Right hindlimb (tissue), 1 donor: ENCODE measurements at regions not wholly inside any gene's neighbourhood (a gene's known extent, or its start where the extent isn't known, plus 50 kb on each side); places are given as distances from the start of the nearest gene placed in this dataset.
"Not testable (repeated sequence)": the region's sequence is repeated elsewhere in the genome, so short reads cannot be mapped to it uniquely, and the experiment has no call there.

ENCODE experiments used
- DNase-seq: peaks from one replicate; pipeline ENCODE4 v3.0.0-alpha.2; 2018

DNA sequence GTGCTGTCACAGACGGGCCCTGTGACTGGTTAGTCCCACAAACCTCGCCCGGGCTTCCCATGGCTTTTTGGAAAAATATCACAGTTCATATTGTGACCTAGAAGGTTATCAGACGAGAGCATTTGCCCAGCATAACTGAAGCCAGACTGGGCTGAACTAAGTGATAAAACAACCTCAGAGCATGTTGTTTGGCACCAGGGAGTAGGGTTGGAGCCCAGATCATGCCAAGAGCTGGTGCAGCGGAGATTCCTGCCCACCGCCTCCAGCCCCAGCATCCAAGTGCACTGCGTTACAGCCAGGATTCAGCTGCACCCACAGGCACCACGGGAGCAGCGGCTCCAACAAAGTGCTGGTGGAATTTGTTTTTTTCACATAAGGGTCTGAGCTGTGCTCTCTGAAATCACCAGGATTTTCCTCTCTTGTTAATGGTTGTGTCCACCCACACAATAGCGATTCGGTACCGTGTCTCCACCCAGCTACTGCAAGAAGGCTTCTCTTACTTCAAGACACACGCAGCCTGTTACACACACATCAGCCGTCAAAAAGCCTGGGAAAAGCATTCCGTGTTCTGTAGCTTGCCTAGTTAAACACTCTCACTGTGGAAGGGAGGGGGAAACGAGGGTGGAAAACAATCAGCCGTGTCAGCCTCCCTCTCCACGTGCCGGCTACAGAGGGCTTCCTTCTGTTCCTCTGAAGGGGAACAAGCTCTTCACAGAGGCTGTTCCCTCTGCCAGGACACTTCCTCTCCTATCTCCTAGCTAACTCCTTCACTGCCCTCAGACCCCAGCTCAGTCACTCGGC lies 273.8 kb downstream of the C16orf95 start:
- DNase-seq: no peak

DNA sequence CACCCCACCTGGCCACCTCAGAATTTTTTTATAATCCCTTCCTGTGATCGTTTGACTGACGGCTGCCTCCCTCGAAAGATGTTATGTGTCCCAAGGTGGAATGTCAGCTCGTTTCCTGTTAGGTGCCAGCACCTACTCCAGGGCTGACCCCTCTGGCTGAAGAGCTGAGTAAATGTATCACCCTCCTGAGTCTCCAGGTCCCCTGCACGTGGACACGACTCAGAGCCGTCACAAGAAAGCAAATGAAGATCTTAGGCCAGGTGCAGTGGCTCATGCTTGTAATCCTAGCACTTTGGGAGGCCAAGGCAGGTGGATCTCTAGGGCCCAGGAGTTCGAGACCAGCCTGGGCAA lies 273.2 kb downstream of the C16orf95 start:
- no peak for DNase-seq

DNA sequence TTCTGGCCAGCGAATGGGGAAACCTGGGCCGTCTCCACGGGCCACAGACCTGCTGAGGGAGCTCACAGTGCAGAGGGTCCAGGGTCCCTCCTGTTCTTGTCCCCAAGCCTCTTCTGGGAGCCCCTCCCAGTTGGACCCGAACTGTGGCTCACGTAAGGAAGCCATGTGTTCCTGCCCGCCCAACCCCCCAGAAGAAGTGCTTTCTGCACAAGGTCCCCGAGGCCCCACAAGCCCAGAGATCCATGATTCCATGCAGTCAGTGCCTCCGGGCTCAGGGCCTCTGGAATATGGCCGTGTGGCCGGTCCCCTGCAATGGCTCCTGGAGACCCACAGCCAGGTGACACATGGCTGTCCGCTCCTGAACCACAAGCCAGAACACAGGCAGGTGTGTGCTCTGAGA lies 272.4 kb downstream of the C16orf95 start:
- DNase-seq: no peak

DNA sequence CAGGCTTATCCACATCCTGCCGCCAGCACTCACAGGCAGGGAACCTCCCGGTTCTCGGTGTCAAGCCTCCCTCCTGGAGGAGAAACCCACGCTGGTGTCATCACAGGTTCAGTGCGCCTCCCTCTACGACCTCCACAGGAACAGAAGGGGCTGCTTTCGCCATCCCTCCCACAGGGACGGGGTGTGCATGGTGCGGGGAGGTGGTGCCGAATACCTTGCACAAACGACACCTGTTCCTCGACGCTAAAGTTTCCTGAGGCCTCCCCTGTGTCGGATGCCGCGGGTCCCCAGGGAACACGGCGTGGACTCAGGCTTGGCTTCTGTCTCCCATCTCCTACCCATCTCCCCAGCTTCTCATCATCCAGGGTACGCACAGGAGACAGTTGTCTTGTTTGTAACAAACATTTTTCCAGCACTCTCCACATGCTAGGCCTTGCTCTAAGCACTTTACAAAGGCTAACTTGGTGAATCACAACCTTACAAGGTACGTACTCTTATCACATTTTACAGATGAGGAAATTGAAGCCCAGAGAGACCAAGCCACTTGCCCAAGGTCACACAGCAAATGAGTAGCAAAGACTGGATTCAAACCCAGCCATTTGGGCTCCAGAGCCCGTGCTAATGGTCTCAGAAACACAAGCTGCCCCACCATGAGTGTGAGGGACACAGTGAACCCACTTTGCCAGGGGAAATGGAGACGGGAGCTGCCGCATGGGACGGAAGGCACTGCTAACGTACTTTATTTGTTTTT lies 271.6 kb downstream of the C16orf95 start:
- no peak for DNase-seq

DNA sequence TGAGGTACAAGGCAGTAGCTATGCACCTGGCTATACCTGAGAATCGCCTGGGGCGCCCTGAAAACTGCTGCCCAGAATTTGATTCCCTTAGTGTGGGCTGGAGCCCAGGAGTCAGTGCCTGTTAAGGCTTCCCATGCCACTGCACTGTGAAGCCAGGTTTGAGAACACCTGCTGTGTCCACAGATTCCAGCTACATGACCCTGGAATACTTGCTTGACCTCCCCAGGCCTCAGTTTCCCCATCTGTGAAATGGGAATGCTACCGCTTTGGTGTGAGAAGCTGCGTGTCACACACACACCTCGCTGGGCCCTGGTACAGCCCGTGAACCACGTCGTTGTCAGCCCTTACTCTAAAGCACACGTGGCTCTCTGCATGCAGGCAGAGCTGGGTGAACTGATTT lies 271.0 kb downstream of the C16orf95 start:
- DNase-seq: peak; percentile 9

DNA sequence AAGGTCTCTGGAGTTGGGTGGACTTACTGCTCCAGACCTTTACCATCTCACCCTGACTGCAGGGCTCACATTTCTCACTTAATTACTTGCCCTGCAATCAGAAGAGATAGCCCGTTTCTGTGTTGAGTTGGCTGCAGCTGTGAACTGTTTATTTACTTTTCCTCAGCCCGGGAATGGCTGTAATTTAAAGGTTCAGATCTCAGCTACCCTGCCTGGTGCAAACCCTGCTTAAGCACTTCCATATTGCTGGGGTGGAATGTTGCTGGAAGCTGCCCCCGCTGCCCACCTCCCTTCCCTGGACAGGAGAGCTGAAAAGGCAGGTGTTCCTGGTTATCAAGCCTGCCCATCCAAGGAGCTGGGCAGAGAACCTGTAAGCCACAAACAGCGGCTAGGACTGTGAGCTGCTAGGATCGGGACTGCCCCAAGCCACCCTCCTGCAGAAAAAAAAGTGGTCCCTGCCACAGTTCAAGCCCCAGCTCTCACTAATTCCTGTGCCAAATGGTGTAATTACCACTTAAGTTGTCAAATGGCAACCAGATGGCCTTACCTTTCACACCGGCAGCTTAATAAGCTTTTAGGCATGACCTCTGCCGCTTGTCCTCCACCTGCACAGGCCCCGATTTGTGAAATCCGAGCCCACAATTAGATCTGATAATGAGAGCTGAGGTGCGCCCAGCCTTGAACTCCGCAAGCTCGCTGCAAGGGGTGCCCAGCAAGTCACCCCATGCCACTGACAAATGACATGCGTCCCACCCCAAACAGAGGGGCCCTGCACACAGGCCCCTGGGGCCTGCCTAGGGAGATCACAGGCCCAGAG lies 269.8 kb downstream of the C16orf95 start:
- no peak for DNase-seq

DNA sequence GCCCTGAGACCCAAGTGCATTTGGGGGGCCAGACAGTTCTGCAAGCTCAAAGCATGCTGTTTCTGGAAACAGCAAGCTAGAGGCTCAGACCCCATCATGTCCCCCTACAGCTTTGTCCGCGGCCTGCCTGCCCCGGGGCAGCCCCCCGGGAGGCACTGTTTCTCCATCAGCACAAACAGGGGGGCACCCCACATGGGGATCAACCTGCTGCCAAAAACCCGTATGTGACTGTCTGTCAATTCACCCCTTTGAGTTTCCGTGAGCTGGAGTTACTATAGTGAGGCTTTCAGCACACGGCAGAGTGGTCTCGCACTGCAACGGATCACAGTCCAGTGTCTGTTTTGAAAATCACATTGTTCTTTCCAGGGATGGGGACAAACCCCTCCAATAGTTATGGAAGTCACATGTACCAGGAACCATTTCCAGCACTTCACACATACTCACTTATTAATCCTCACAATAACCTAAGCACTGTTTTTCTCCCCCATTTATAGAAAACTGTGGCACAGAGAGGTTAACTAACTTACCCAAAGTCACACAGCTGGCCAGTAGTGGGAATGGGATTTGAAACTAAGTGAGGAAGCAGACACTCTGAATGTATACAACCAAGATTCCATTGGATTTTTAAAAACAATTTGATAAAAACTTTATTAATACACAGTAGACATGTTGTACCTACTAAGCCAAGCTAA lies 269.0 kb downstream of the C16orf95 start:
- DNase-seq: no peak

DNA sequence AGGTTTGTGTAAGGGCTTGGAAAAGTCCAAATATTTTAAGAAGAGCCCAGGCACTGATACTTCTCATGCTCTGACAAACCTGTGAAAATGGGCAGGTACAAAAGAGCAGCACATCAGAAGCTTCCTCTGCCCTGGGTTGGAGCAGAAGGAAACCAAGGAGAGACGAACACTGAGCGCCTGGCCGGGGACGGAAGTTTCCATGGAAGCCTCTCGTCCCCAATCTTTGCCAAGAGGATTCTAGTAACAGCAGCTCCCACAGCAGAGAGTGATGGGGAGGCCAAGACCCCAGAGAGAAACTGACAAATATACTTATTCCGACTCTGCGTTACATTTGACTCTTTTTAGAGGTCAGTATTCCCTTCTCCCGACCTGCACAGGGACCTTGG lies 268.5 kb downstream of the C16orf95 start:
- peak; percentile 39 for DNase-seq

DNA sequence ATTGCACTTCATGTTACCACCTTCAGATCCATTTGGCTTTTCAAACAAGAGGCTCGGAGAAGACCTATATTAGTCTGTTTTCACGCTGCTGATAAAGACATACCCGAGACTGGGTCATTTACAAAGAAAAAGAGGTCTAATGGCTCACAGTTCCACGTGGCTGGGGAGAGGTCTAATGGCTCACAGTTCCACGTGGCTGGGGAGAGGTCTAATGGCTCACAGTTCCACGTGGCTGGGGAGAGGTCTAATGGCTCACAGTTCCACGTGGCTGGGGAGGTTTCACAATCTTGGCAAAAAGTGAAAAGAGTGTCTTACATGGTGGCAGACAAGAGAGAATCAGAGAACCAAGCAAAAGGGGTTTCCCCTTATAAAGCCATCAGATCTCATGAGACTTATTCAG lies 268.0 kb downstream of the C16orf95 start:
- DNase-seq: not testable (repeated sequence)

DNA sequence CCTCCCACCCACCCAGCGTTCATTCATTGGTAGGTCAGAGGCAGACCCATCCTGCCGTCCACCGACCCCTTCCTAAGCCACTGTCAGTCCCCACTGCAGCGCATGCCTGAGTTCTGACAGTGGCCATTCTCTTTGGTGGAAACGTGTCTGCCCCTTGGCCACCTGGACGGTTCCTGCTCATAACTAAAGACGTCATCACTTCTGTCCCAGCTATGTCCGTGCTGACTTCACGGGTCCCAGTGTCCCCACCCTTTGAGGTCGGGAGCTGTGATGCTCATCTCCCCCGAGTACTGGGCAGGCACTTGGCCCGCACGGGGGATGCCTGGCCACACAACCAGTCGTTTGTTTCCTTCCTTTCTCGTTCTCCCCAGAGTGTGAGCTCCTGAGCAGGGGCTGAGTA lies 267.1 kb downstream of the C16orf95 start:
- DNase-seq: peak; percentile 4

DNA sequence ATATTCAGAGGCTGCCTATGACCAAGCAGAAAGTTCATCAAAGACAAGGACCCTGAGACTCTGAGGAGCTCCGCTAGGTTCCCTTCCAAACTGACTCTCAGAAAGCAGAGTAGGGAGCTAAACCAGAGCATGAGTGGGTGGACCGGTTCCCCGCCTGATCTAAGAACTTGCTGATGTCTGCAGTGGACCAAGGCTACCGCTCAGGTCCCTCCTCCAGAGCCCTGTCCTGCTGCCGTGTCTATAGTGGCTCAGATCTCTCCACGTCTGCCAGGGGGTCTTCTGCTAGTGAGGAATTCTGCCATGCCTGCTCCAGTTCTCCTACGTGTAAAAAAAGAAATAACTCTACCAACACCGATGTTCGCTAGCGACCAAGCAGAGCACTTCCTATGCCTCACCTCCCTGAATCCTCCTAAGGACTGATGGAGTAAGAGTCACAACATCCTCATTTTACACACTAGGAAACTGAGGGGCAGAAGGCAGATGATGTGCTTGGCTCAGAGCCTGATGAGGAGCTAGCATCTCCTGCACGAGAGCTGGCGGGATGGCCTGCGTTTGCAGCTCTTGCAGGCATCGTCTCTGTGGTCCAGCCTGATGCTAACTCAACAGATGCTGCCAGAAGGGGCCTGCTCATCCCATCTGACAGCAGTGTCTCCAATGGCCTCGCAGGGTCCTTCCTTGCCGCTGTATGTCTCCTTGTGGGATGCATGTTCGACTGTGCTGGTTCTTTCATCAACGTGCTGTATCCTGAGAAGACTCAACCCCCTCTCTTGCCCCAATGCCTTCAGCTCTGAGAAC lies 265.5 kb downstream of the C16orf95 start:
- DNase-seq: no peak

DNA sequence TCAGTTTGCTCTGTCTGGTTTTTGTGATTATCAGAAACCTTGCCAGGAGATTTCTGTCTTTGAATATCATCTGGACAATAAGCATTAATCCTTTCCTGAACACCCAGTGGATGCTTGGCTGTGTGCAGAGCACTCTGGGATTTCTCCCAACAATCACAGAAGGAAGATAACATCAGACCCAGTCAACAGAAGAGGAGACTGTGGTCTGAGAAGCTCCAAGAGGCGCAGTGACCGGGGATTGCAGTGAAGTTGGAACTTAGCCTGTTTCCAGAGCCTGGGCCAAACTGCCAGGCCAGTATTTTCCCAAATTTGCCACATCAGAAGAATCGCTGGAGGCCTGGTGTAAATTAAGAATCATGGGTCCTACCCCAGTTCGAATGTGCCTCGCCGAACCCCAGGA lies 264.7 kb downstream of the C16orf95 start:
- no peak for DNase-seq

DNA sequence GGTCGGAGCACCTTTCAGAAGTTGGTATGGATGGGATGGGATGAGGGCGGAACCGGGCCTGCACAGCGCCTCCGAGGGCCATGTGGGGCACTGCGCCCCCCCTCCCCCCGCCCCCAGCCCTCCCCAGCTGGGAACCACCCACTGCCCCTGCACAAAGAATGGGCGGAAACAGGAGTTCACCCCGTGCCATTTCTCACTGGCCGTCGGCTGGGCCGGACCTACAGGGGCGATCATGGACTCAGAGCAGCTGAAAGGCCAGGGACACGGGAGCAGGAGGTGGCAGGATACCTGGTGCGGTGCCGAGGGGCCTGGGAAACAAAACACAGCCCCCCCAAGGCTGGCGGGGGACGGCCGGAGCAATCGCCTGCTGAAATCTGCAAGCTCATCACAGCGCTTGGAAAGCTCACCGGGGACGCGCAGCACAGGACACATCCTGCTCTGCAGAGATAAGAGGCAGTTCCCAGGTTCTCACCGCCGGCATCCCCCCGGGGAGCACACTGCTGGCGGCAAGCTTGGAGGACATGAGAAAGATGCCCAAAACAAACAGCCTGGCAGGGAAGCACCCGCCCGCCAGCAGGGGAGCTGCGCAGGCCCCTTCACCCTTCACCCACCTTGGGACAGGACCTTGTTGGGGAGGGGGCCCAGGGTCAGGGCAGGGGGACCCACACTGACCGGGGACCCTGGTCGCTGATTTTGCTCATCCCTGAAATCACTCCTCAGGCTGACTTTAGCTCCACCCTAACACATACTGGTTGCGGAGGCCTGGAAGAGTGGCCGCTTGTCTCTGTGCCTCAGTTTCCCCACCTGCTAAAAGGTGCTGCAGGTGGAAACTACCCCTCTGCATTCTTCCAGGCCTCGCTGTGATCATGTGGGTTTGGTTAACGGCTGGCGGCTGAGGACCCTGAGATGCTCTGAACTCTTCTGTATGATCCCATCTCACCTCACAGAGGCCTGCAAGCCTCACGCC lies 263.9 kb downstream of the C16orf95 start:
- DNase-seq: no peak

DNA sequence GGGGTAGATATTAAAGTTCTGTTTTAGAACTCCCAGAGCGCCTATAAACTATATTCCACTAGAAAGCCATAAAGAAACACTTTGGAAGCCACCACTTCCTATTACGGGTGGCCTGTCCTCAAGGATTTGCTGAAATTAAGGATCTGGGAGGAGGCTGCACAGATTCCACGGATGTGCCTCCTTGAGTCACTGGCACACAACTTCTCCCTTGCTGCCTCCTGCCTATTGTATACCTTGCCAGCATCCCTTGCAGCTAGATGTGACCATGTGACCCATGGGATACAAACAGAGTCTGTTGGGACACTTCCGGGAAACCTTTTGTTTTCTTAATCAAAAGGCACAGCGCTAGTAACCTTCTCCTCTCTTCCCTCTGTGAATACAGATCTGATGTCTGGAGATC lies 263.0 kb downstream of the C16orf95 start:
- no peak for DNase-seq

DNA sequence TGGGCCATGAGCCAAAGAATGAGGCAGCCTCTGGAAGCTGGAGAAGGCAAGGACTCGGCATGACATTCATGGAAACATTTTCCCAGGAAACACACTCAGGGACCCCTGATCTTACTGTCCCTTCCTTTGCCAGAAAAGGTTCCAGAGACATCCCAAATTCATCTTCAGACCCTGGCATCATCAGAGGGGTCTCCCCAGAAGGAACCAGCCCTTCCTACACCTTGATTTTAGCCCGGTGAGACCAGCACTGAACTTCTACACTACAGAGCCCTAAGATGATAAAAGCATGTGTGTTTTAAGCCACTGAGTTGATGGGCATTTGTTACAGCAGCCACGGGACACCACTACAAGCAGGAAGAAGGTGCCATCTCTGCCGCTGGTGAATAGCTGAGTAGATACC lies 262.3 kb downstream of the C16orf95 start:
- DNase-seq: peak; percentile 4

DNA sequence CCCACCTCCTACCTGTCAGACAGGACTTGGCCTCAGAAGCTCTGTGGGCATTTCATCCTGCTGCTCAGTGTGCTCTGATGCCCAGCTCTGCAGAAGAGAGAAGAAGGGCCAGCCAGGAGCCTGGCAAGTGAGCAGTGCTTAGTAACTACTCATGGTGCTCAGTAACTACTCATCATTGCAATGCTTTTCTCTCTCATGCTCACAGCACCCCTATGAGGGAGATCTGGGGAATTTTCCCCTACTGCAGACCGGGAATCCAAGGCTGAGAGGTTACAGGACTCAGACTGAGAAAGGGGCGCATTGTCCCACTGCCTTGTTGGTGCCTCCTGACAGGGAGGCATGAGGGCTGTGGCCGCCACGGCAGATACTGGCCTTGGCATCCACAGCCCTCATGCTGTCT lies 261.1 kb downstream of the C16orf95 start:
- peak; percentile 13 for DNase-seq

DNA sequence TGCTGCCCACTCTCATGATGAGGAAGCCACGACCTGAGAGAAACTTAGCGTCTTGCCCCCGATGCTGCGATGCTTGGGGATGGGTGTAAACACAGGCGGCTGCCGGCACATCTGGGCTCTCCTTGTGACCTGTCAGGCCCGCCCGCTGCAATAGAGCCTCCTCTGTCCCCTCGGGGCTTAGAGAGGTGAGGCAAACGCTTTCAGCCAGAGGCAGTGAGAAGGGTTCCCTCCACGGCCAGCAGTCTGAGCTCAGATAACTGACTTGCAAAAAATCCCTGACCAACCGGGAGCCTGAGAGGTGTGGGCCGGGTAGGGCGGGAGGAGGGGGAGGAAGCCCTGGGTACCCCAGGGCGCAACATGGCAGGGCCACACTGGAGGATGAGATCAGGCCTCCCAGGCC lies 260.6 kb downstream of the C16orf95 start:
- peak; percentile 12 for DNase-seq

DNA sequence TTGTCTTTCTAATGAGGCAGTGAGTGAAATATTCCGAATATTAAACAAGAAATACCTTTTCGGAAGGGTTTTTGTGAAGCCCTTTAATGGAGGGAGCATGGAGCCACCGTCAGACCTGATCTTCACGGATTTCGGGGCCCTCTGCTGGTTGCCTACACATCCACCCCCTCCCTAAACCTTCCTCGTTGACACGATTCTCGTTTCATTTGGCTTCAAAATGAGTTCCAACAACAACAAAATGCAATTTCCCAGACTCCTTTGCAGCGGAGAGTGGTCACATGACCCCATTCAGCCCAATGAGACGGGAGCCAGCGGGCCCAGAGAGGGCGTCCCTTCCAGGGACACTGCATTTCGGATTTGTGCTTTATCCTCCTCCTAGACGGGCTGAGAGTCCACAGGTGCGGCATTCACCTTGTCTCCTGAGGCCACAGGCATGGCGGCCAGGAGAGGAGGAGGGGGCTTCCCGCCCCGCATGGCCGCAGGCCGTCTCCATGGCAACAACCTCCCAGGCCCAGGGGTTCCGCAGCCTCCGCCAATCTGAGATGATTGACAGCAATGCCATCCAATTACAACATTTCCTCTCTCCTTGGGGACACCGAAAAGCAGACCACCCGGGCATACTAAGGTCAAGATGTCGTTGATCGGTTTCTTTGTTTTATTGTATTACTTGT lies 259.8 kb downstream of the C16orf95 start:
- no peak for DNase-seq

DNA sequence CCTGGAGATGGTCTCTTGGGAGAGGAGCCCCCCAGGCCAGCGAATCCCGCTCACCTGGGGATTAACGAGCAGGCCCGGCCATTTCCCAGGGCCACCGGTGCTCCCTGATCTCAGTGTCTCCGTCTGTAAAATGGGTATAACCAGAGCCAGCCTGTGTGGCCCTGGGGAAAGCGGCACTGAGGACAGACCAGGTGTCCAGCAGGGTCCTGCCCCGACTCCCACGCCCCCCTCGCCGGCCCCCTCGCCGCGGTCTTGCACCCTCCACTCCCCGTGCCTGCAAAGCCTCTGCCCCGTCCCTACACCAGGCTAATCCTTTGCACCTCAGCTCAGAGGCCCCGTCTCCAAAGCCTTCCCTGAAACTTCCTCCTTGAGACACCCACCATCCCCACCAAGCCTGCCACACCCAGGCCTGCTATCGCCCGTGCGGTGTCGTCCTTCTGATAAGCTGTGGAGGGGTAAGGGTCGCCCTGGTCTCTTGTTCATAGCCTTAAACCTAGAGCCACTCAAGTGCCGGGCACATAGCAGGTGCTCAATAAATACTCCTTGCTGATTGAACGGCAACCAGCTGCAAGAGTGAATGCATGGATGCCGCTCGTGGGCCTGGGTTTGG lies 259.1 kb downstream of the C16orf95 start:
- no peak for DNase-seq

DNA sequence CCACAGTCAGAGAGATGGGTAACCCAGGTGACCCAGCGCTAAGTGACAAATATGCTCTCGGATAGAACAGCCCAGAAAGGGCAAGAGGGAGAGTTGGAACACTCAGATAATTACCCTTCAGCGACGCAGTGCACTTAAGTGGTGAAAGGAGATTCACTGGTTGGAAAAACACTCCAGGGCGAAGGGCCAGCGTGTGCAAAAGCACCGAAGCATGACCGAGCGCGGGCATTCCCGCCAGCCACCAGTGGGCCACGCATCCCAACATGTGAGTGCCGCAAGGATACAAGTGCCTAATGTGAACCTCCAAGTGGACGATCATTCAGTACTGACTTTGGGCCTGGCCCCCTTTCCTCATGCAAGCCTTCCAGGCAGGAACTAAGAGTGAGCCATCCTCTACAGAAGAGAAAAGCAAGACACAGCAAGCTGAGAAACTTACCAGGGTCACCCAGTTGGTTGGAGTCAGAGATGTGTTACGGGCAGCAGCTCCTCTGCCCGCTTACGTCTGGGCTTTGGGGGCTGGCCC lies 258.4 kb downstream of the C16orf95 start:
- no peak for DNase-seq
